HG02763 (cell line): ENCODE measurements at regions not wholly inside any gene's neighbourhood (a gene's known extent, or its start where the extent isn't known, plus 50 kb on each side); places are given as distances from the start of the nearest gene placed in this dataset.

Experiments used
- ATAC-seq: cut with Tn5 transposase; IDR thresholded peaks from one replicate; pipeline ENCODE4 v1.9.1; 2021; ENCODE audit warnings: mild to moderate bottlenecking, moderate library complexity; ENCODE audit not compliant: unreplicated experiment

GRCh38 chr2:126792993-126793392 is 105.7 kb upstream of the TEX51 start:
- no peak for ATAC-seq

- ATAC-seq = no peak
Measured at GRCh38 chr2:126793885-126794613, 104.6 kb upstream of the TEX51 start.

DNA sequence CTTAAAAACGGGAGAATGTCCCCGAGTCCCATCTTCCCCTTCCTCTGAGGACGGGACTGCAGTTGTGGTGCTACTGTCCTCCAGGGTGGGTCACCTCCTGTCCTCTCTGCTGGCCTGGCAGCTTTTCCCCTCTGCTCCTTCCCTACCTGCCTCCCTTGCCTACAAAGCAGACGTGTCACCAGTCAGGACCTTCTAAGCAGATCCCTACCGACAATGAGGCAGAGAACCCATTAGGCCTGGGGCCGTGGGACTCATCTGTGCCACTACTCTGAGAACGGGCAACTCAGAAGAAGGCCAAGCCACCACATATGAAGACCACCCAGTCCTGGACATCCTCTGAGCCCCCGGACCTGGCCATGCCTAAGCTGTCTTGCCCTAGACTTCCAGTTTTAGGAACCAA is 103.0 kb upstream of the TEX51 start:
- ATAC-seq = no peak

DNA sequence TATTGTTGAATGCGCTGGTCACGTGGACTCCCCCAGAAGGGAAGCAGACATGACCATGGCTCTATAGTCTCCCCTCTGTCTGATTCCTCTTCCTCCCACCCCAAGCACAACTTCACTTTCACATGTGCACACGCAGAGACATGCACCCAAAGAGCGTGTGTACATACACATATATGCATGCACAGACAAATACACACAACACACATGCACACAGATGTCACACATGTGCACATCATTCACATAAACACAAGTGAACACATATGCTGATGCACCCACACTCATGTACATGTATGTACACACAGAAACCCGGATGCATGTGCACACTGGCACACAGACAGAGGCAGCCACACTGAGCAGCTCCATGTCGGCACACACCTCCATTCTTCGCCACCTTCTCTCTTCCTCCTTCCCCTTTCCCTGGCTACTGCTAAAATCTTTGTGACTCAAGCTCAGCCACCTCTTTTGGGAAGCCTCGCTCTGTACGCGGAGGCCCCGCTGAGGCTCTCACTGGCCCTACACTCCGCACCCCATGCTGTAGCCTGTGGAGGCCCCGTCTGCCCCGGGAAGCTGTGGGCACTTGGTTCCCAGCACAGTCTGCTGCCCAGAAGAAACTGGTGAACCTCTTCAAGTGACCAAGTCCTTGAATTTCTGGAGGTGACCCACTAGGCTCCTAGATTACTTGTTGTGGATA is 101.6 kb upstream of the TEX51 start:
- ATAC-seq = no peak

- ATAC-seq = no peak
Measured at GRCh38 chr2:126797622-126798275, 100.9 kb upstream of the TEX51 start.

- no peak for ATAC-seq
Measured at GRCh38 chr2:126798276-126799140, 100.2 kb upstream of the TEX51 start.

DNA sequence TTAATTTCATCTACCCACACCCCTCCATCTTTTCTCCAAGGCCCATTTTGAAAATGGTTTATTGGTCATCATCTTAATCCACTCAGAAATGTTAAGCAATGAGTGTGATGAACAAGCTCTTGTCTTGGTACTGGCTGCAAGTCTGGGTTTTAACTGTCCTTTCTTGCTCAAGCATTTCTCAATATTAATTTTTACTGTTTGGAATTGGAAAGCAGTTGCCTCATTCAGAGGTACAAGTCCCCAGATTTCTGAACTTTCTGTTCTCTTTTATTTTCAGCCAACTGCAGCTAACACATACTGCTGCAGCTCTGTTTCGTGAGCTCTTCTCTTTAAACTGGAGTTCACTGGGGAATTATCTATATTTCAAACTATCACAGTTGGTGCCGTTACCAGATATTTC is 99.4 kb upstream of the TEX51 start:
- no peak for ATAC-seq

GRCh38 chr2:126801473-126801872 is 97.2 kb upstream of the TEX51 start:
- ATAC-seq = no peak

GRCh38 chr2:126802316-126802715 is 96.4 kb upstream of the TEX51 start:
- no peak for ATAC-seq

DNA sequence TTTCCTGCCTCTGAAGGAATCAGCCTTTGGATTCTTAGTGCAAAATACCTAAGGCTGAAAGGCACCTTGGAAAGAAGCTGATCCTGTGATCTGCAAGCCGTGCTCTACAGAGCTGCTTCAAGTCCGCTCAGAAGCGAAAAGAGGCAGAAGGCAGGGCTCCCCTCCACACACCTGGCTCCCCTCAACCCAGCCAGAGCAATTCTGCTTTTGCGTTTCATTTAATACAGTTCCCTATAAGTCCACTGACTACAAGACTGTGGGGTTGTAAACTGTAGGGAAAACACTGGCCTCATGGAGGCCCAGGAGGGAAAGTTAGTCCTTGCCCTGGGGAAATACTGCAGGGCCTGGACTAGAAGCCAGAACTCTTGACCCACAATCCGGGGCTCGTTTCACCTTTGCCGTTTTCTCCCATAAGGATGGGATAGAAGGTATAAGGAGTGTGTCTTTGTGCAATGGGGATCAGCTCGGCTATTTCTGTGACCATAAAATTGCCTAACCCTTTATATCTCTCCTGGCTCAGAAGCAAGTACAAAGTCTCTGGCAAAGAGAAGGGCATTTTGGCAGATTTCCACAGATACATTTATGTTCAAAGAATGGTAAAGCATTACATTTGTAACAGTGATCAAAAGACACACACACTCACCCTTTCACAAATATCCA is 95.8 kb upstream of the TEX51 start:
- no peak for ATAC-seq

GRCh38 chr2:126803434-126803775 is 95.3 kb upstream of the TEX51 start:
- no peak for ATAC-seq

GRCh38 chr2:126804347-126804746 is 94.3 kb upstream of the TEX51 start:
- ATAC-seq = no peak

DNA sequence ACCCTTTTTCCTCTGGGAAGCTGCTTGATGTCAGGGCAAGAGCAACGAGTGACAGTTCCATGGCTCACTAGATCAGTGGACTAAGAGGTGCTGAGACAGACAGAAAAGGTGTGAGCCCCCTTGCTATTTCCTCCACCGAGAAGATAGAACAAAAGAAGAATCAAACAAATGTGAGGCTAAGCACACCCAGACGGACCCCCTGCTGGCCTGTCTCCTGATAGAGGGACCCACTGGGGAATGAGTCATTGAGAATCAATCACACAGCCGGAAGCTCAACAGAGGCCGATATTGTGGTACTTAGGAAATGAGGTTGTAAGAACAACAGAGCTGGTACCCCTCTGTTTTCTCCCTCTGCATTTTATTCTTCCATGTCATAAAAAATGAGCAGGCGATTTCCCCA is 89.8 kb upstream of the TEX51 start:
- no peak for ATAC-seq

- ATAC-seq = no peak
Measured at GRCh38 chr2:126809340-126809739, 89.3 kb upstream of the TEX51 start.

GRCh38 chr2:126810001-126810400 is 88.7 kb upstream of the TEX51 start:
- no peak for ATAC-seq

DNA sequence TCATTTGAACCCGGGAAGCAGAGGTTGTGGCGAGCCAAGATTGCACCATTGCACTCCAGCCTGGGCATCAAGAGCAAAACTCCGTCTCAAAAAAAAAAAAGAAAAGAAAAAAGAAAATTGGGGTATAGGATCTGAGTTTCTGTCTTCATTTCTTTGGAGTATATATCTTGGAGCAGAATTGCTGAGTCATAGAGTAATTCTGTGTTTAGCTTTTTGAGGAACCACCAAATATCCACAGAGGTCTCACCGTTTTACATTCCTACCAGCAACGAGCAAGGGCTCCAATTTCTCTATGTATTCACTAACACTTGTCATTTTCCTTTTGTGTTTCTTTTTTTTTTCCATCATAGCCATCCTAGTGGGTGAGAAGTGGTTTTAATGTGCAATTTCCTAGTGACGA is 87.6 kb upstream of the TEX51 start:
- no peak for ATAC-seq

DNA sequence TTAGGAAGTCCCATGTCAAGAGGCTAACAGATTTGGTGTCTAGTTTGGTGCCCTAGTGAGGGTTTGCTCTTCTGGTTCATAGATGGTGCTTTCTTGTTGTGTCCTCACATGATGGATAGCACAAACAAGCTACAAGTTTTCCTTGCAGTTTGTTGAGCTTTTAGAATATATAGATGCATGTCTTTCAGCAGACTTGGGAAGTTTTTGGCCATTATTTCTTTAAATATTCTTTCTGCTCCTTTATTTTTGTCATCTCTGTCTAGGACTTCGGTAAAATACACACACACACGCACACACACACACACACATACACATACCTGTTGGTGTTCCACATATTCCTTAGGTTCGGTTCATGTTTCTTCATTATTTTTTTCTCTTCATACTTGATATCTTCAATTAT is 81.5 kb upstream of the TEX51 start:
- ATAC-seq = no peak

DNA sequence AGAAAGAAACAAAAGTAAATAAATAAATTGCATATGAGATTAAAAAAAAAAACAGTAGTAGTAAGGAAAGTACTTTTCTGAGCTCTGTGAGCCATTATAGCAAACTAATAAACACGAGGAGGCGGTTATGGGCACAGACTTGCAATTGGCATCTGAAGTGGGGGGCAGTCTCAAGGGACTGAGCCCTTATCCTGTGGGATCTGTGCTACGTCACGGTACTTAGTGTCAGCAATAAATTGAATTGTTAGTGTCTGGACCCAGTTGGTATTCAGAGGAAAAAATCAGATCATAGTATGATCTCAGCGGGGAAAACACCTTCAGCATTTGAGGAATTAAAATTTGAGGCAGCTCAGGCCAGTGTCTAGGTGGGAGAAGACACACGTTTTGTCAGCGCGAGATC is 76.6 kb upstream of the TEX51 start:
- ATAC-seq = no peak

- no peak for ATAC-seq
Measured at GRCh38 chr2:126822921-126823320, 75.8 kb upstream of the TEX51 start.

- ATAC-seq = no peak
Measured at GRCh38 chr2:126823951-126824350, 74.7 kb upstream of the TEX51 start.

DNA sequence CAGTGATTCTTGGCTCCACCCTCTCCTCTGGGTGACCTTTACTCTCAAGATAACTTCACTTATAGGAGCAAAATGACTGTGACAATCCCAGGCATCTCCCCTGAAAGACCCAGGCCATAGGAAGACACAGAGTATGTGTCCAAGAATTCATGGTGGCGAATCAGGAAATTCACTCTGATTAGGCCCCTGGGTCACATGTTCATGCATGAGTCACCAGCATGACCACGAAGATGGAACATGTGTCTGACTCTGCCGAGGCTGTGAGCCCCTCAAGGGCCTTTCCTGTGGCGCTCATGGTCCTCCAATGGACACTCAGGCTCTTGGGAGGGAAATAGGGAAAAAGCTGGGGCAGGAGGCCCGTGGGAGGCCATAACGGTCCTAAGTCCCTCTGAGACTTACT is 74.0 kb upstream of the TEX51 start:
- no peak for ATAC-seq
